NCI-H2081 (cell line): ENCODE measurements at regions not wholly inside any gene's neighbourhood (a gene's known extent, or its start where the extent isn't known, plus 50 kb on each side); places are given as distances from the start of the nearest gene placed in this dataset.
A peak's percentile ranks its signal among the peaks of the same experiment; 100 is the strongest.

Experiments
- DNase-seq, 2 experiments: peaks; one replicate each; lab custom pipeline; 2025; lab: John Stamatoyannopoulos, UW

DNA sequence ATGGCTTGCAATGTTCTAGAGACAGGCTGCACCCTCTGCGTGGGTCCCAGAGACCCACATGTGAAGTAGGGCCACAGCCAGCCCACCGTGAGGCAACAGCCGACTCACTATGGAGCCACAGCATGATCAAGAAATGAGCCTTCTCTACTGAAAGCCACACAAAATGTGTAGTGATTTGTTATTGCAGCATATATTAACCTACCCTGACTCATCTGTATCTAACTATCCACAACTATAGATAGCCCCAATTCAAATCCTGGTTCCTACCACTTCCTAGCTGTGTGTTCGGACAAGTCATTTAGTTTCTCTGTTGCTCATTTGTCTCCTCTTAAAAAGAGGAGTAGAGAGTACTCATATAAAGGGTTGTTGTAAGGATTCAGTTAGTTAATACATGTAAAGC, 1152.3 kb downstream of the BCL11B start:
- no peak for DNase-seq

DNA sequence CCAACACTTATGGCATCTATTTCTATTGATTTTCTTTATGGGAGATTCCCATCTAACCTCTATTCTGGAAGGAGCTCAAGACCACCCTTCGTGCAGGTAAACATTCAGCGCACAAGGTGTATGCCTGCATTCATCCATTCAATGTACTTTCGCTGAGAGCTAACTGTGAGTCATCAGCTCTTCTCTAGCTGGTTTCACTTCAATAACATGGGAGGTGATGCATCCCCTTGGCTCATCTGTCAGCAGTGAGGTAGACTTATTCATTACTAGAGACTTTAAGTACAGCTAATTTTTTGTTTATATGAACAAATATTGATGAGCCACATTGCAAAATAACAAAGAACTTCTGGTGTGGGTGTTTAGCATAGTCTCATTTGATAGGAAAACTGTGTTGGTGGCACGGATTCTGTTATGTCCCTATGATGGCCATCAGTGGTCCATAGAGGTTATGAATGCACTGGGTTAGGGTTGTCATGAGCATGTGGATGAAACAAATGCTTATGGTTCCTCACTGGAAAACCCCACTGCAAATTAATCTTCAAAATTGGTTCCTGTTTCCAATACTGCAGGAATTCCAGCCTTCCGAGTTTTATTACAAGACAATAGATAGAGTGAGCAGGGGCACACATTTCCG, 1151.0 kb downstream of the BCL11B start:
- no peak for DNase-seq

DNA sequence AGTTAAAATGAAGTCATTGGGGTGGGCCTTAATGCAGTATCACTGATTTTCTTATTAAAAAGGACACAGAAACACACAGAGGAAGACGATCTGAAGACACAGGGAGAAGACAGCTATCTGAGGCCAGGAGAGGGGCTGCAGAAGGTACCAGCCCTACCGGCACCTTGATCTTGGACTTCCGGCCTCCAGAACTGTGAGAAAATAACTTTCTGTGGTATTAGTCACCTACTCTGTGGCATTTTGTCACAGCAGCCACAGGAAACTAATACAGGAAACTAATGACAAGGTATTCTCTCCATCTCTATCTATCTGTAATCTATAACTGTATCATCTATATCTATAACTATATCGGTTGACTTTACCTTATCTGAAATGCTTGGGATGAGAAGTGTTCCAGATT, 1149.5 kb downstream of the BCL11B start:
- no peak for DNase-seq

- DNase-seq, result no peak
Observed at GRCh38 chr14:98130691-98131090, 1141.3 kb downstream of the BCL11B start.

DNA sequence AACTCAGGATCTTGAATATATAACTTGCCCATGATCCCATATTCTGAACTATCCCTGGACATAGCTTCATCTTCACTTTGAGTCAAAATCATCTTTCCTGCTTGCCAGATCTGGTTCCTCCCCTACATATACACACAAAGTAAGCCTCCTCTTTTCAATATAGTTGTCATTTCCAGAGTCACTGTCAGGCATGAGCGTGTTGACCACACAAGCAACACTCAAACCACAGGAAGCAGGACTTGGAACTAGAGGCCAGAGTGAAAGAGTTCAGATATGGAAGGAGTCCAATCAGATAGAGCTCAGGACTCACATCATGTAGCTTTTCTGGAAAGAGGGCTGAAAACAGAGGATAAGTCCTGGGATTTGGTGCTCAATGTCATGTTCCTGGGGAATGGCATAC, 1140.6 kb downstream of the BCL11B start:
- no peak for DNase-seq

DNA sequence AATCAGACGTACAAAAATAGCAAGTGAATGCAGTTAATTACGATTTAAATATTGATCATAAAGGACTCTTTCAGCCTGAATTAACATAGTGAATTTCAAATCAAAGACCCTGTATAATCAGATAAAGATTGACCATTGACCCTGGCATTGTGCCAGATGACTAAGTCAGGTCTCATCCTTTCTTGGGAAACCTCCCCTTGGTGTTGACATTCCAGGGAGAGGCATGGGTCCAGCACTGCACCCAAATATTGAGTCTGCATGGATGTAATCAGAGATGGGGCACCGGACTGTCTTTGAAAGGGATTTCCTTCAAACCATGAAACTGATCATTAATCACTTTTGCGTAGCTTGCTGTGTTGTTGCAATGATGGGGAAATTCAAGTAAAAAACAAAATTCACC, 1138.2 kb downstream of the BCL11B start:
- DNase-seq, result no peak

- DNase-seq, result no peak
Observed at GRCh38 chr14:98136012-98136789, 1135.8 kb downstream of the BCL11B start.

- peak; percentile 6 to 48 for DNase-seq
Observed at GRCh38 chr14:98137131-98138025, 1134.6 kb downstream of the BCL11B start.

GRCh38 chr14:98138666-98139065, 1133.3 kb downstream of the BCL11B start:
- DNase-seq, result no peak

- DNase-seq, result no peak
Observed at GRCh38 chr14:98140862-98141530, 1131.0 kb downstream of the BCL11B start.

- DNase-seq, result no peak
Observed at GRCh38 chr14:98143566-98143965, 1128.4 kb downstream of the BCL11B start.

DNA sequence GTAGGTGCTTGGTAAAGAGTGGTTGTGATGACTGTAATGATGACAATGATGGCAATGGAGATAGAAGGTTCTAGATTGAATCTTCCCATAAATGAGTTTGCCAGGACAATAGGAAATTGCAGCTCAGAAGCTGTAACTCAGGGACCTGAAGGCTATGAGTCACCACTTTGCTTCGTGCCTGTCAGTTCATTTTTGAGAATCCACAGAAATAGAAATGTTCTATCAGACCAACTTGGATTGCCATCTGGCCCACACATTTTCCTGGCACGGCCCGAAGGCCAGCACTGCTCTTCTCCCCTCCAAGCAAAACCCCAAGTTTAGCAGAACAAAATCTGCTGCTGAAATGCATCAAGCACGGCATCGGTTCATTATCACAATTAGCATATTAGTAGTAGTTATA, 1127.0 kb downstream of the BCL11B start:
- DNase-seq, result no peak

- no peak for DNase-seq
Observed at GRCh38 chr14:98146416-98146815, 1125.6 kb downstream of the BCL11B start.

GRCh38 chr14:98154254-98154653, 1117.7 kb downstream of the BCL11B start:
- no peak for DNase-seq

- DNase-seq, result no peak
Observed at GRCh38 chr14:98156411-98156810, 1115.6 kb downstream of the BCL11B start.

DNA sequence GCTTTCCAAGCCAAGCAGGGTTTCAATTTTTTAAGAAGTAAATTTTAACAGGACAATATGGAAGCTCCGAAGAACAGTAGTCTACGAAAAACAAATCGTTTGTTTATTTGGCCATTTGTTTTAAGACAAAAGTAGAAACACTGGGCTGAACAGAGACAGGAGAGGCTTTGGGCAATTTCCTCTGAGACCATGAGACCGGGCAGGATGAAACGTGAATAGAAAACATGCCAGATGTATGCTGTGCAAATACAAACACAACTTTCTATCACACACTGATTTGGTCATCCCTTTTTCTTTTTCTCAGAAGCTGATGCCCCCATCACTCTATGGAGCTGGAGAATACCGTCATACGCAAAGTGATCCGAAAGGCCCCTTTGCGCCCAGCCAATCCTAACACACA, 1111.1 kb downstream of the BCL11B start:
- DNase-seq, result no peak

- no peak for DNase-seq
Observed at GRCh38 chr14:98161356-98161755, 1110.6 kb downstream of the BCL11B start.

- no peak for DNase-seq
Observed at GRCh38 chr14:98162856-98163805, 1108.9 kb downstream of the BCL11B start.

DNA sequence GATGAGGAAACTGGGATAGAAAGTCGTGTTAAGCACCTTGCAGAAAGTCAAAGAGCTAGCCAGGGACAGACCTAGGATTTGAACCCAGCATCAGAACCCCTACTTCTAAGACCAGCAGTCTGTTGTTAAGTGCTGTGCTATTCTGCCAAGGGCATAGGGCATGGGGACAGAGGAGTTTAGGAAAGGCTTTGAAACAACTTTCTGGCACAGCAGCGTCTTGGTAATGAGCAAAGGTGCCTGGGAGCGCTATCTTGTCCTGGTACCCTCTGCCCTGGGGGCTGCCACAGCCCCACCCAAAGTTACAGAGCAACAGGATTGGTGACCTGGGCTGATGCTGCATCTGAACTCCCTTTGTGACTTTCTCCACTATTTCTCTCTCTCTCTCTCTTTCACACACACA, 1108.1 kb downstream of the BCL11B start:
- DNase-seq, result no peak

DNA sequence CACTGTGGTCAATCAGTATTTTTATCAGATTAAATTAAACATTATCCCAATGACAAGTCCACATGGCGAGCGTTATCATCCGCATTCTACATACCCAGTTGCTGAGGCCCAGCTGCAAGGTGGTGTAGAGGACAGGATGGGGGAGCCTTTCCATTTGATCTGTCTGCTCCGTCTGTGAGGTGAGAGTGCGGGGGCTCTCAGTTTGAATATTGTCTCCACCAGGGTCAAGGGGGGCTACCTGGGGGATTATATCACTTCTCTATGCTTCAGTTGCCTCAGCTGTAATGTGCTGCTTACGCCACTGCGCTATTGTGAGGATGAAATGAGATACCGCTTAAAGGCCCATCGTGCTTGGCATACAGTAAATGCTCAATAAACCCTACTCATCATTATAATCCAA, 1106.0 kb downstream of the BCL11B start:
- no peak for DNase-seq

GRCh38 chr14:98167275-98167674, 1104.7 kb downstream of the BCL11B start:
- no peak for DNase-seq
